ENCODE measurements at regions not wholly inside any gene's neighbourhood (a gene's known extent, or its start where the extent isn't known, plus 50 kb on each side); places are given as distances from the start of the nearest gene placed in this dataset.

DNA sequence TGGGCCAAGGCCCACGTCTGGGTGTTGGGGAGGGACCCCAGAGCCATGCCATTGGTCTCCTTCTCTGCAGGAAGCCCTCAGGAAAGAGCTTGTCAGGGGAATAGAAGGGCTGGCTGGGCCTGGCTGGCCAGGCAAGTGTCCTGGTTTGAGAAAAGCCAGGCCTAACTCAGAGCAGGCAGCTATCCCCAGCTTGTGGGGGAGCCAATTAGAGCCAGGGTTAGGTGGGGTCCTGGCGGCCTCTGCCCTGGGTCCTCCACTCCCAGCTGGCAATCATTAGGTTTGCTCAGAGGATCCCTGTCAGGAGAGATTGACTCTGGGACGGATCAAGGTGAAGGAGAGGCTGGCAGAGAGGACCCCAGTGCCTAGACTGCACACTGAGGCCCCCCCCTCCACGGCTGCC, 64.8 kb downstream of the PJA1 start:
- Histone ChIP-seq H2BK120ac (ENCODE audit: low read depth, low read length) (no peak overlapping the region), H3K9ac (ENCODE audit: low read depth, low read length) (no peak overlapping the region), H3K23ac (ENCODE audit: low read depth, low read length) (no peak overlapping the region), H3K56ac (ENCODE audit: extremely low read depth, insufficient read depth, low read length) (no peak overlapping the region), H3K36me3 (ENCODE audit: control insufficient read depth, insufficient read depth, low read length) (no peaks in the 10 kb centered on the region), H3K27me3 (ENCODE audit: control insufficient read depth, insufficient read depth, low read length) (peaks cover 12% of the 10 kb centered on the region), H3K4me3 (ENCODE audit: insufficient read depth, low read depth, low read length) (no peak overlapping the region), H3K14ac (replicated peaks; ENCODE audit: low read depth, low read length) (no peak overlapping the region), H3K4me2 (ENCODE audit: low read depth, low read length) (no peak overlapping the region), H3K27ac (ENCODE audit: insufficient read depth, low read length) (no peak overlapping the region), H4K8ac (ENCODE audit: low read depth in 2 of 2, low read length in 2 of 2) (no peak overlapping the region), H3K79me1 (ENCODE audit: low read depth in 1 of 2, low read length in 2 of 2) (no peaks in the 10 kb centered on the region), H2BK5ac (ENCODE audit: low read depth, low read length, poor library complexity, severe bottlenecking) (no peak overlapping the region), H3K4me1 (ENCODE audit: control insufficient read depth, insufficient read depth, low read length) (no peaks in the 10 kb centered on the region), H4K91ac (ENCODE audit: insufficient read depth, low read depth, low read length) (no peak overlapping the region), H3K9me1 (ENCODE audit: insufficient read depth, low read length) (no peaks in the 10 kb centered on the region), H3K9me3 (ENCODE audit: control insufficient read depth, insufficient read depth, low read length) (no peaks in the 10 kb centered on the region; the same call in 1 of the 2 replicates), H2BK15ac (ENCODE audit: low read depth, low read length) (no peak overlapping the region), H4K20me1 (ENCODE audit: insufficient read depth, low read length) (no peaks in the 10 kb centered on the region), H2AK5ac (ENCODE audit: low read depth, low read length) (no peak overlapping the region), H2AFZ (replicated peaks; ENCODE audit: low read length, poor library complexity) (no peak overlapping the region), H2BK20ac (ENCODE audit: low read depth, low read length) (no peak overlapping the region), H3K4ac (ENCODE audit: low read depth, low read length) (no peak overlapping the region), H3K18ac (ENCODE audit: low read depth, low read length) (no peak overlapping the region), H2AK9ac (replicated peaks; ENCODE audit: low read depth, low read length, poor library complexity) (no peak overlapping the region), H4K5ac (ENCODE audit: low read depth, low read length) (no peak overlapping the region)
- in situ Hi-C loops (cut with MboI; ENCODE audit: low sequenced_read_pairs) (no loop called here), dilution Hi-C loops (cut with HindIII; ENCODE audit: low sequenced_read_pairs, unreplicated experiment) (no loop called here), intact Hi-C loops (cut with micrococcal nuclease) (no loop called here)
- 33% methylated on average over 1 of the region's 4 CpGs; no CpG with 5 or more reads in 1 of the 2 experiments for WGBS, 2 experiments (ENCODE audit: extremely low coverage in 2 of 2, insufficient read length in 1 of 2)
- POLR2A ChIA-PET (ENCODE audit: unreplicated experiment), result no interaction called here
- TF ChIP-seq MAZ (IDR thresholded peaks at IDR 0.05; ENCODE audit: borderline replicate concordance, low read depth, low read length) (no peak), MXI1 (IDR thresholded peaks at IDR 0.05; ENCODE audit: borderline replicate concordance, low read depth, low read length) (no peak), POLR2A (IDR thresholded peaks at IDR 0.05; ENCODE audit: low read depth, low read length) (no peak), NFE2L2 (IDR thresholded peaks at IDR 0.05; ENCODE audit: low read depth, low read length) (no peak), ELK1 (IDR thresholded peaks at IDR 0.05; ENCODE audit: borderline replicate concordance, low read depth, low read length) (no peak), BHLHE40 (IDR thresholded peaks at IDR 0.05; ENCODE audit: low read depth, low read length) (no peak)
- TF ChIP-seq, protein P1, sequence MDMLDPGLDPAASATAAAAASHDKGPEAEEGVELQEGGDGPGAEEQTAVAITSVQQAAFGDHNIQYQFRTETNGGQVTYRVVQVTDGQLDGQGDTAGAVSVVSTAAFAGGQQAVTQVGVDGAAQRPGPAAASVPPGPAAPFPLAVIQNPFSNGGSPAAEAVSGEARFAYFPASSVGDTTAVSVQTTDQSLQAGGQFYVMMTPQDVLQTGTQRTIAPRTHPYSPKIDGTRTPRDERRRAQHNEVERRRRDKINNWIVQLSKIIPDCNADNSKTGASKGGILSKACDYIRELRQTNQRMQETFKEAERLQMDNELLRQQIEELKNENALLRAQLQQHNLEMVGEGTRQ (IDR thresholded peaks at IDR 0.05; ENCODE audit: low read depth, low read length), result no peak
- CTCF ChIA-PET, result no interaction called here
- no TSS peak for BruUV-seq (replicated peaks)
- ATAC-seq (ENCODE audit: low read depth), result no peak
- no peak for DNase-seq

All from IMR-90 (cell line).